ENCODE measurements at regions not wholly inside any gene's neighbourhood (a gene's known extent, or its start where the extent isn't known, plus 50 kb on each side); places are given as distances from the start of the nearest gene placed in this dataset.
"Not testable (repeated sequence)": the region's sequence is repeated elsewhere in the genome, so short reads cannot be mapped to it uniquely, and the experiment has no call there.

DNA sequence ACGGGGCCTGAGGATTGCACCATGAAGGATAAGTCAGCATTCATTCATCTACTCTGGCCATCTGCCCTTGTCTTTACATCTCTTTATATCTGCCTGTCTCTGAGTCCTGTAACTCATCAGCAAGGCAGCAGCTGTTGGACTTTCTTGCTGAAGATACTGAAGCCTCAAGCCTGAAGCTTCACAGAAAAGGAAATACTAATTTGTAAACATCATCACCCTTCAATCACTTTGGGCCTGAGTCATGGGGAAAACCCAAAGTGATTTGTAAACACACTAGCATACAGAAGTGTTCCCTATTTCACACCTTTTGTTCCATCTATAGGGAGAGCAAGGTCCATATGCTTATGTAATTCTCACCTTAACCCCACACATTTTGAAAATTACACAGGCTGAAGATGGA is 928.2 kb downstream of the EPHA3 start:
- DNase-seq (ENCODE audit: low spot score) = no peak

GRCh38 chr3:90036939-90037469 is 929.6 kb downstream of the EPHA3 start:
- no peak for DNase-seq (ENCODE audit: low spot score)
- intact Hi-C loops (cut with DNase I) = no loop called here

More for the DNA sequence above, 928.2 kb downstream of the EPHA3 start:
- intact Hi-C loops (cut with DNase I) = no loop called here

DNA sequence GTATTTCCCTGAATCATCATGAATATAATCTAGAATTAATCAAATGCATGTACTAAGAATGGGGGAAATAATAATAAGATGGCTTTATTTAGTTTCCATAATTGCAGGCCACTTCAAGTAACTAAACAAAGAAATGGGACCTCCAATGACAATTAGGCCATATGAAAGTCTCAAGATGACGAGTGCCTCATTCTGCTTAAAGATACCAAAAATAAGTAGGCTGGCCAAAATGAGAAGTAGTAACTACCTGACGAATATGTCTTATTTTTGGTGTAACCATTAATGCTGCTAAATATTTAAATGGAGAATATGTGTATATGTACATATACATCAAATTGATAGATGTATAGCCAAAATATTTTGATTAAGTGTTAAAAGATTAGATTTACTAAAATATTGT is 932.6 kb downstream of the EPHA3 start:
- no peak for DNase-seq (ENCODE audit: low spot score)
- intact Hi-C loops (cut with DNase I) = no loop called here

DNA sequence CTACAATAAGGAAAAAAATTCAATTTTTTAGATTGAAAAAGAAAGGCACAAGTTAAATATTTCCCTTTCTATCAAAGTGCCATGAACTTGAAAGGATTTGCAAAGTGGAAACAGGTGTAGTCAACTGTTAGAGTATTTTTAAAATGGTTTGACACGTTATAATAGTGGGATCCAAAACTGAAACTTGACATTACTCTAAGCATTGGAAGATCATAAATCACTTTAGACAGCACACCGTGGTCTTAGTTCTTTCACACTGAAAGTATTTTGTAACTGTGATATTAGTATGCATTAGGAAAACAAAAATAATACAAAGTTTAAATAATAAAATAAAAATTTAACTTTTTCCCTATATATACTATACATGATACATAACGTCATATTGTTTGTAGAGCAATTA is 933.1 kb downstream of the EPHA3 start:
- intact Hi-C loops (cut with DNase I) = no loop called here
- no peak for DNase-seq (ENCODE audit: low spot score)

GRCh38 chr3:90041995-90042394 is 934.6 kb downstream of the EPHA3 start:
- intact Hi-C loops (cut with DNase I) = no loop called here
- no peak for DNase-seq (ENCODE audit: low spot score)

DNA sequence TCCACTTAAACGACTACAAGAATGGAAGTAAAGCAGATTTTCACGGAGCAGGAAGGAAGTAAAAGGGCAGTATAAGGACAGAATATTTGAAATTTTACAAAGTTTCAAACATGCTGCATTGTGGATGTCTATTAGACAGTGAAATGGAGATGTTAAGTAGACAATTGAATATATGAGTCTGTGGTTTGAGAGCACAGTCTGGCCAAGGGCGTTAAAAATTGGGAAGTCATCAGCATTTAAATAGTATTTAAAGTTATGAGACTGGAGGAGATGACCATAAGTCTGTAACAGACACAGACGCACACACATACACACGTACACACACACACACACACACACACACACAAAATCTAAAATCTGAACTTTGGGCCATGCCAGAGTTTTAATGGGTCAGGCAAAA is 935.9 kb downstream of the EPHA3 start:
- intact Hi-C loops (cut with DNase I) = no loop called here
- no peak for DNase-seq (ENCODE audit: low spot score)

DNA sequence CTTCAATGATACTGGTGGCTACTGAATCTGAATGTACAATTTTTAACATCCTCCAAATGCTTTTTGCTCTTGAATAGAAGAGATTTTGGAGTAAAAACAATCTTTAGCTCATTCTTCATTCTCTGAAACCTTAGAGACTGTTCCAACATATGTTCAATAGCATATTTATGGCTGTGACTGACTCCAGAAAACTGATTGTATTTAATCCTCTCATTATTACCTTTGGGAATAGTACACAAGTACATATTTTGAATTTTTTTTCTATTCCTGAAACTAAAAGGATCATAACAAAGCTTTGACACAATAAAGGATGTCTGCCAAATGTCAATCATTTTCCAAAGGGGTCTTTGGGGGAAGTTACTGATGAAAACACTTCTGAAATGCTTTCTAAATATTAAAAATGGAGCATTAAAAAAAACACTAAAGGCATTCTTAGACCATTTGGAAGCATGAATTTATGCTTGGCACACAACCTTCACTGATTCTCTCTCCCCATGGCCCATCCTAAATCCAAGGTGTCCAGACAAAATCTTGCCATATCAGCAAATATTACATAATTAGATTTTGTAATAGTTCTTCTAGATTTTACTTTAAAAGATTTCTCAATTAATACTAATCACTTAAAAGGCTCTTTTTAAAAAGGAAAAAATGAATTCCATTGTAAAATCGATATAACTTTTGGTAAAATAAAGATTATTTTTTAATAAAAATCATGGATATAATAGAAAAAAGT is 936.8 kb downstream of the EPHA3 start:
- DNase-seq (ENCODE audit: low spot score) = no peak
- intact Hi-C loops (cut with DNase I) = no loop called here

GRCh38 chr3:90052425-90052950 is 945.1 kb downstream of the EPHA3 start:
- intact Hi-C loops (cut with DNase I) = no loop called here

GRCh38 chr3:90054311-90054710 is 946.9 kb downstream of the EPHA3 start:
- DNase-seq (ENCODE audit: low spot score) = no peak
- intact Hi-C loops (cut with DNase I) = no loop called here

More at GRCh38 chr3:90052425-90052950, 945.1 kb downstream of the EPHA3 start:
- DNase-seq (ENCODE audit: low spot score) = no peak

- intact Hi-C loops (cut with DNase I) = no loop called here
- DNase-seq (ENCODE audit: low spot score) = no peak
Measured at GRCh38 chr3:90055666-90056065, 948.2 kb downstream of the EPHA3 start.

DNA sequence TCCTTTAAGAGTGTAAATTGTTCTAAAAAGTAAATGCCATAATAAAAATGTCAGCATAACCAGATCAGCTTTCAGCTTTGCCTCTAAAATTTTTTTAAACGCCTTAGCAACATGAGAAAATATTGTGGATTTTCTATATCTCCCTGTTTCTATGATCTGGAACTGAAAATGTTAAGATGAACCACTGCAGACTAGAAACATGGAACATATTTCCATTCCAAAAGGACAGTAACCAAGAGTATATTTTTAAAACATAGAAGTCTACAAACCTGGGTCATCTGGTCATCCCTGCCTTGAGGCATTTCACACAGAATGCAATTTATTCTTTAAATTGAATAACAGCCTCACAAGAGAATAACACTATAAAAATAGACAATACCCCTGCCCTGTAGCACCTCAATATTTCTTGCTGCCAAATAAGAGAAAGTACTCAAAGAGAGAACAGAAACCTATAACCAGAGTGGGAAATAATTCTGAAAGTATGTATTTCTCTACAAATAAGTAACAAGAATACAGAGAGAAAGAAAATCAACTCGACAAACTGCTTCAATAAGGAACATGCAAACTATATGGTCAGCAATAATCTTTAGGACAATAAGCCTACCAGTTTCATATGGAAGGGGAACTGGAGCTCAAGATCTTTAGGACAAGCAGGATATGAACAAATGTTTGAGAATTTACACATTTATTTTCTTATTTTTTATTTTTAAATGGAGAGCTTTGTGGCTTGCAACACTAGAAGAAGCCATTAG is 949.0 kb downstream of the EPHA3 start:
- intact Hi-C loops (cut with DNase I) = no loop called here
- no peak for DNase-seq (ENCODE audit: low spot score)

DNA sequence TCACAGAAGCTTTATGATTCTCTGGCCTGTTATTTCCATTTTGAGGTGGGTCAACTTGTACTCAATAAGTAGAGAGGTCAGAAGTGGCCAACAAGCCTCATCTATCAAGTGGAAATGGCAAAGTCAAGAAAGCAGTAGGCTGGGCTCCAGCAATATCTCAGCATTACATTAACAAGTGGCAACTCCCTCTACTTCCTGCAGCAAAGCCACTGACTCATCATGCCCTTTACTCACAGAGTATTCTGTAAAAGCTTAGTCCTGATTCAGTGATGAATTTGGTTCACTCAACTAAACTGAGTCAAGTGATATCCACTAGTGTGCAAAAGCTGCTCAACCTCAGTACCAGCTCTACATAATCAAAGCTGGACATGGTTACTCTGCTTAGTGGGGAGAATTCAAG is 954.6 kb downstream of the EPHA3 start:
- no peak for DNase-seq (ENCODE audit: low spot score)
- intact Hi-C loops (cut with DNase I) = loop anchor here in 1 of 2 donors (10.0 kb wide), 1 partner anchor 107 kb away; no protein-coding TSS in a partner anchor

DNA sequence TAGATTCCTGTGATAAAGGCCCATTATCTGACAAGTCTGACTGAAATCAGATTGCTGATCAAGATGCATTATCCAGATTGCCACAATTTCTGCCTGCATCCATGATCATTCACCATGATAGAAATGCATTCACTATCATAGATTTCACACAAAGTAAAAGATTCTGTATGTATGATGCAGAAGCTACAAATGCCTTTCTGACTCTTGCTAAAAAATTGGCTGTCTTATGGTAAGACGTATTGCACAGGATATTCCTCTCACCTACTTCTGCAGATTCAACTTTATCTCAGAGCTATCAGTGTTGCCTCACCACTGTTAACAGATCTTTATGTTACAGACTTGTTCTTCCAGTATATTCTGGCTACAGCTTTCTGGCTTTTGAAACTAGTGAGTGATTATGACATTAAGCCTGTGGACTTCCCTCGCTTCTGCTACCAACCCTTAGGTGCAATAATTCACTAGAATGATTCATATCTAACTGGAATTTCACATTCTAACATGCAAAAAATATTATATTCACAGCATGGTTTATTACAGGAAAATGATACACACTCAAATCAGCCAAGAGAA is 955.3 kb downstream of the EPHA3 start:
- intact Hi-C loops (cut with DNase I) = loop anchor here in 1 of 2 donors (10.0 kb wide), 1 partner anchor 108 kb away; no protein-coding TSS in a partner anchor

GRCh38 chr3:90068783-90069182 is 961.4 kb downstream of the EPHA3 start:
- intact Hi-C loops (cut with DNase I) = loop anchor here in 1 of 2 donors (10.0 kb wide), 1 partner anchor 114 kb away; no protein-coding TSS in a partner anchor
- DNase-seq (ENCODE audit: low spot score) = no peak

More for the DNA sequence above, 955.3 kb downstream of the EPHA3 start:
- DNase-seq (ENCODE audit: low spot score) = no peak

GRCh38 chr3:90069748-90070147 is 962.3 kb downstream of the EPHA3 start:
- intact Hi-C loops (cut with DNase I) = loop anchor here in 1 of 2 donors (10.0 kb wide), 1 partner anchor 115 kb away; no protein-coding TSS in a partner anchor
- DNase-seq (ENCODE audit: low spot score) = no peak

- no peak for DNase-seq (ENCODE audit: low spot score)
- intact Hi-C loops (cut with DNase I) = no loop called here
Measured at GRCh38 chr3:90076136-90076535, 968.7 kb downstream of the EPHA3 start.

- DNase-seq (ENCODE audit: low spot score) = no peak
- intact Hi-C loops (cut with DNase I) = no loop called here
Measured at GRCh38 chr3:90080988-90081387, 973.6 kb downstream of the EPHA3 start.

- DNase-seq (ENCODE audit: low spot score); intact Hi-C loops (cut with DNase I): not testable (repeated sequence)
Measured at GRCh38 chr3:90086297-90086696, 978.9 kb downstream of the EPHA3 start.

GRCh38 chr3:90087703-90088102 is 980.3 kb downstream of the EPHA3 start:
- no peak for DNase-seq (ENCODE audit: low spot score)
- intact Hi-C loops (cut with DNase I) = no loop called here

DNA sequence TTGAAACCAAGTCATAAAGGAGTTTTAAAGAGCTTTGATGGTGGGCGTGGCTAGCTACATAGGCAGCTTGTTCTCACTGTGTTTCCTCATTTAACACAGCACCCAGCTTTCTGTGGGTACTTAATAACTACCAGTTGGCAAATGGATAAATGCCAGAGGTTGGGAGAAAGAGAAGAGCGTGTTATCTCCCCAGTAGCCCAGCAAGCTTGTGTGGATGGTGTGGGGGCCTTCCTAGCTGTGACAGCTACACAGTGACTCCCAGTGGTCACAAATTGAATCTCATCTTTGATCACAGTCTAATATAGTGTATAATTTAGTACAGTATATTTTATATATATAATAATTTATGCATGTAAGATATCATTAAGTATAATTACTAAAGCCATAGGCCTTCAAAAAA is 984.1 kb downstream of the EPHA3 start:
- DNase-seq (ENCODE audit: low spot score) = no peak
- intact Hi-C loops (cut with DNase I) = no loop called here

All from posterior vena cava (tissue), 2 donors.